BJ (cell line): ENCODE measurements at regions not wholly inside any gene's neighbourhood (a gene's known extent, or its start where the extent isn't known, plus 50 kb on each side); places are given as distances from the start of the nearest gene placed in this dataset.

Experiments
- CTCF ChIA-PET: fragments of 350-600 bp; formaldehyde crosslinking; extraction: SDS; loops from one replicate; lab custom pipeline; 2021; ENCODE audit warnings: antibody characterized with exemption, inconsistent platforms; lab: Yijun Ruan, JAX
- POLR2A ChIA-PET: fragments of 300-600 bp; sonication (Branson Sonifier 250); formaldehyde crosslinking; extraction: SDS; loops from one replicate; lab custom pipeline; 2021; ENCODE audit warnings: antibody characterized with exemption; lab: Charles Lee
- DNase-seq: peaks from one replicate; pipeline ENCODE4 v3.0.0-alpha.2; 2011; ENCODE audit warnings: low read depth
- H3K27me3 ChIP-seq: 2 replicates; pipeline ENCODE4 v1.6.0; 2011; ENCODE audit warnings: low read length; ENCODE audit not compliant: control insufficient read depth, insufficient read depth
- H3K36me3 ChIP-seq: 2 replicates; pipeline ENCODE4 v1.5.1; 2011; ENCODE audit warnings: low read length; ENCODE audit not compliant: control insufficient read depth, insufficient read depth
- H3K4me3 ChIP-seq: 2 replicates; pipeline ENCODE4 v1.5.1; 2011; ENCODE audit warnings: low read depth, mild to moderate bottlenecking, control low read depth, low read length
- CTCF ChIP-seq: IDR thresholded peaks from 2 replicates; pipeline ENCODE4 v1.5.1; 2011; ENCODE audit warnings: low read depth, mild to moderate bottlenecking, control low read depth, inconsistent platforms, low read length, moderate library complexity; ENCODE audit not compliant: insufficient read depth

GRCh38 chr16:86248310-86248905 is 261.9 kb upstream of the FOXF1 start:
- POLR2A ChIA-PET: no interaction called here
- no peak for TF ChIP-seq CTCF
- no peak for DNase-seq
- CTCF ChIA-PET: interaction anchor here (2.3 kb wide), 1 partner anchor 269 kb away, joined by 5 read pairs; no protein-coding TSS in a partner anchor
- peaks cover 25% of the 10 kb centered on the region for H3K27me3 ChIP-seq
- no peak overlapping the region for H3K4me3 ChIP-seq
- no peaks in the 10 kb centered on the region for H3K36me3 ChIP-seq

GRCh38 chr16:86249631-86250030 is 260.7 kb upstream of the FOXF1 start:
- TF ChIP-seq CTCF: no peak

GRCh38 chr16:86251682-86252081 is 258.6 kb upstream of the FOXF1 start:
- H3K36me3 ChIP-seq: no peaks in the 10 kb centered on the region
- DNase-seq: no peak
- CTCF ChIA-PET: interaction anchor here (0.9 to 5.2 kb wide), 13 partner anchors 8 to 269 kb away, joined by 3 to 79 read pairs (median 6); no protein-coding TSS in a partner anchor
- no peak for TF ChIP-seq CTCF
- H3K27me3 ChIP-seq: peaks cover 9% of the 10 kb centered on the region
- H3K4me3 ChIP-seq: no peak overlapping the region
- POLR2A ChIA-PET: no interaction called here

More at GRCh38 chr16:86249631-86250030, 260.7 kb upstream of the FOXF1 start:
- ChIA-PET POLR2A (no interaction called here), CTCF (interaction anchor here (1.1 kb wide), 1 partner anchor 268 kb away, joined by 3 read pairs; no protein-coding TSS in a partner anchor)
- no peak for DNase-seq
- Histone ChIP-seq H3K4me3 (no peak overlapping the region), H3K36me3 (no peaks in the 10 kb centered on the region), H3K27me3 (peaks cover 19% of the 10 kb centered on the region)

- no peak for DNase-seq
Measured at GRCh38 chr16:86252596-86252995, 257.7 kb upstream of the FOXF1 start.

More at GRCh38 chr16:86252596-86252995, 257.7 kb upstream of the FOXF1 start:
- Histone ChIP-seq H3K36me3 (no peaks in the 10 kb centered on the region), H3K27me3 (peaks cover 5% of the 10 kb centered on the region), H3K4me3 (no peak overlapping the region)
- ChIA-PET CTCF (interaction anchor here (0.5 to 5.2 kb wide), 28 partner anchors 9 to 335 kb away, joined by 3 to 79 read pairs (median 3); no protein-coding TSS in a partner anchor), POLR2A (interaction anchor here (0.6 kb wide), 1 partner anchor 229 kb away, joined by 3 read pairs; no protein-coding TSS in a partner anchor)
- peak; percentile 49 for TF ChIP-seq CTCF
